ENCODE measurements at regions not wholly inside any gene's neighbourhood (a gene's known extent, or its start where the extent isn't known, plus 50 kb on each side); places are given as distances from the start of the nearest gene placed in this dataset.

DNA sequence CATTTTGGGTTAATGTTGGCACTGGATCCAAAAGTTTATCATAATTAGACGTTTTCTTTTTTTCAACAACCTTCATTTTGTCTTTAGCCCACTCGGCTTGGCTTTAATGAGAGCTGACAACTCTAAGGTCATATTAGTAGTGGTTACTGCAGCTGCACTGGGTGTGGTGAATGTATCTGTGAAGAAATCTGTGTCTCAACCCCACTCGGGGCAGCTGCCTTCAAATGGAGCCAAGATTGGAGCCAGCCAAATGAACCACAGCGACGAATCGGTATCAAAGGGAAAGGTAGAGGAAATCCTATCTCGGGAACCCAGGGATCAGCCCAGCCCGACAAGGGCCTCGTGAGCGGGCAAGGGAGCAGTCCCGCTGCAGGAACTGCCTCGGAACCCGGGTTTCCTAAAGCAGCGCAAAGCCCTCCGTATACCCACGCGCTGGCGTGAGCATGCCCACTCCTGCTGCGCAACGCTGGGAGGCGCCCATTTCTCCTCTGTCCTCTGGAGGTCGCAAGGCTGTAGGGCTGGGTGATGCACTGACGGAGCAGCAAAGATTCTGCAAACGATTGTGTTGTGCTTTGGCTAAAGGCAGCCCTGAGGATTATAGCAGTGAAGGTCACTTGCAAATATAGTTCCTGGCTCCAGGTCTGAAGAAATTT lies 98.7 kb upstream of the MBL2 start:
- TF ChIP-seq, protein P1, sequence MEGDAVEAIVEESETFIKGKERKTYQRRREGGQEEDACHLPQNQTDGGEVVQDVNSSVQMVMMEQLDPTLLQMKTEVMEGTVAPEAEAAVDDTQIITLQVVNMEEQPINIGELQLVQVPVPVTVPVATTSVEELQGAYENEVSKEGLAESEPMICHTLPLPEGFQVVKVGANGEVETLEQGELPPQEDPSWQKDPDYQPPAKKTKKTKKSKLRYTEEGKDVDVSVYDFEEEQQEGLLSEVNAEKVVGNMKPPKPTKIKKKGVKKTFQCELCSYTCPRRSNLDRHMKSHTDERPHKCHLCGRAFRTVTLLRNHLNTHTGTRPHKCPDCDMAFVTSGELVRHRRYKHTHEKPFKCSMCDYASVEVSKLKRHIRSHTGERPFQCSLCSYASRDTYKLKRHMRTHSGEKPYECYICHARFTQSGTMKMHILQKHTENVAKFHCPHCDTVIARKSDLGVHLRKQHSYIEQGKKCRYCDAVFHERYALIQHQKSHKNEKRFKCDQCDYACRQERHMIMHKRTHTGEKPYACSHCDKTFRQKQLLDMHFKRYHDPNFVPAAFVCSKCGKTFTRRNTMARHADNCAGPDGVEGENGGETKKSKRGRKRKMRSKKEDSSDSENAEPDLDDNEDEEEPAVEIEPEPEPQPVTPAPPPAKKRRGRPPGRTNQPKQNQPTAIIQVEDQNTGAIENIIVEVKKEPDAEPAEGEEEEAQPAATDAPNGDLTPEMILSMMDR (IDR thresholded peaks at IDR 0.05; ENCODE audit: borderline replicate concordance, extremely low read depth, low read length, poor library complexity, severe bottlenecking) = no peak
- no peak for TF ChIP-seq EZH2 (IDR thresholded peaks at IDR 0.05; ENCODE audit: borderline replicate concordance, low read depth, low read length, severe bottlenecking)
